ENCODE measurements at regions not wholly inside any gene's neighbourhood (a gene's known extent, or its start where the extent isn't known, plus 50 kb on each side); places are given as distances from the start of the nearest gene placed in this dataset.

- TF ChIP-seq CTCF (IDR thresholded peaks at IDR 0.05), result no peak
- TF ChIP-seq POLR2AphosphoS5 (IDR thresholded peaks at IDR 0.05), result no peak
- TF ChIP-seq POLR2A (IDR thresholded peaks at IDR 0.05), result no peak
- TF ChIP-seq EP300 (IDR thresholded peaks at IDR 0.05), result no peak
Observed at GRCh38 chr4:161254375-161254774, 909.4 kb downstream of the FSTL5 start.

Measured in stomach (tissue), 4 donors.